DMS53 treated with DMSO at 0.1 percent for 48 hours (cell line): ENCODE measurements at regions not wholly inside any gene's neighbourhood (a gene's known extent, or its start where the extent isn't known, plus 50 kb on each side); places are given as distances from the start of the nearest gene placed in this dataset.

Experiments used
- DNase-seq: peaks from one replicate; lab custom pipeline; 2025; ENCODE audit not compliant: unreplicated experiment; lab: John Stamatoyannopoulos, UW

DNA sequence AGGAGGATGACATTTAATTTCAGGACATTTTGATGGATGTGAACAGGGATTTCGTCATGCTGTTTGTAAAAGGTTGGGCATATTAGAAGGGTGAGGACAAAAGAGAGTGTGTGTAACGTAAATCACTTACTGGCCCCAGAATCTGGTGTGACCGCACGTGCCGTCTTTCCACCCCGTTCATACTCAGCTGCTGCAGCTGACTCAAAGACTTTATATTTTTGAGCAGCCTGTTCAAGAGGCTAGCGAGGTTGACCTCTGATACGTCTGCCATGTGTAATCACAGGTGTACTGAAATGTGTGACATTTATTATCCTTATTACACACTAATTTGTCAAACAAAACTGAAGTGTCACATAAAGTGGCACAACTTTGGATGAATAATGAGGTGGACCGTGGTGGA, 66.5 kb upstream of the ERRFI1 start:
- DNase-seq, result no peak

DNA sequence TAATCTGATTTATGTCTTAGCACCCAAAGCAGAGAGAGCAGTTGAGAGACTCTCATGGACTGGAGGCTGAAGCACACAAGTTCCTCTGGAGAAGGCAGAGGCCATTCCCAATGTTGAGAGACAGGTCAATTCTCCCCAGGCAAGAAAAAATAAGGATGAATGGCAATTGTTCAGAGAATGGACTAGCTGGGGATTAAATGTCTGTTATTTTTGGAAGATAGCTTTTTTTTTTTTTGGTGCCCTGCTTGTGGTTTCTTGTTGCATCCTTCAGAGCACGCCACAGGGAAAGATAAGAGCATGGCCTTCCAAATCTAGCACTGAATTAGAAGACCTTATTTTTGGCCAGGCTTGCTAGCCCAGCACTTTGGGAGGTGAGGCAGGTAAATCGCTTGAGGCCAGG, 65.6 kb upstream of the ERRFI1 start:
- DNase-seq, result no peak

DNA sequence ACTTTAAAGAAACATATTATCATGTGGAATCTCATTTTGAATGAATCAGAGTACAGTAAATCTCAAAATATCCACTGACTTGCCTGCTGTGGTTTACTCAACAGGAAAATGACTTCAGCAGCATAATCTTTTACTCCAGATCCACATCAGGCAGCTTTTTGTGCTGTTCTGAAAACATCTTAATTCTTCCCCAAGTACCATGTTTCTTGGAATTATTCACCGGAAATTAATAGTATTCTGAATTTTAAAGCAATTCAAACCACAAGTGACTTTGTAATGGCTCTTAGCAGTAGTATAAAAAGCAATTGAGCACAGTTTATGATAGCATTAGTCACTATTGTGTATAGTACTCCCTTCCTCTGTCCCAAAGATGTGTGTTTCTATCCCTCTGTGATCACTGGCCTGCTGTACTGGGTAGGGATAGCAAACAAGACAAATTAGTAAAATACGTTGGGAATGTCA, 64.2 kb upstream of the ERRFI1 start:
- DNase-seq, result no peak

DNA sequence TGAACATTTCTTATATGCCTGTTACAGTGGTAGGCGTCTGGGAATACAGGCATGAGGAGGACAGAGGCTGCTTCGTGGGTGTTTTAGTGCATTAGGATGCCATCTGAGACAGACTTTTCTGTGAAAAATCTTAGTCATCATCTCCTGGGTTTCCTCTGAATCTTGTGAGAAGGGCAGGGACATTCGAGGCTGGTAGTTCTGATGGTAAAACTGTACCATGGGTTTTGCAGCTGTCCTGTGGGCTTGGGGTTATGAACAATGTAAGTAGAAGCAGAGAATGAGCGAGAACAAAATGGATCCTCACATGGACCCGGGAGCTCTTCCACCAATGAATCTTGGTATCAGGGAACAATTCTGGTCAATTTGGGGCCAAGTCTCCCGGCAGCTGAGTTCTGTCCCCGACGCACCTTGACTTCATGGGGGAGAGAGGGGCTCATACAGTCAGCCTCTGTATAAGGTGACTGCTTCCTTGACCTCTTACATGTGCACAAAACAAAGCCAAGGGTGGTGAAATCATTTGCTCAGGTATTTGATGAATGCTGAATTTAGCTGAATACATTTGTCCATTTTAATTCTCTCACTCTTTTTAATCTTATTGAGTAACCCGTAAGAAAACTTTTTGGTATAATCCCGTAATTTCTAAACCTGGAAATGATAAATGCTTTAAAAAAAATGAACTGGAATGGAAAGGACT, 63.6 kb upstream of the ERRFI1 start:
- DNase-seq, result no peak

DNA sequence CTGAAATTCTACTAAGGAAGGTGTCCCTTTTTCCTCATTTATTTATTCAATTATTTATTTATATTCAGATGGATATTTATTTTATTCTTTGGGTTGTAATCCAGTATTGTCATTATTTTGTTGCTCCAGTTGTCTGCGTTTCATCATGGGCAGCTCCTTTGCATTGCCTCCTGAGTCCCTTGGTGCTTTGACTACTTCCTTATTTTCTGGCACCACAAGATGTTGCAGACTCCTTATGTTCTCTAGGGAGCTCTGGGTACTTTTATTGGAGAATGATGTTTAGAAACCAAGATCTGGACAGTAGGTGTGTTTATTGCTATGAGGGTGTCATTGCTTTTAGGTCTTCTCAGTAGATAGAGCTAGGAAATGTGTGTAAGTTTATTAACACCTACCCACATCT, 59.9 kb upstream of the ERRFI1 start:
- no peak for DNase-seq

DNA sequence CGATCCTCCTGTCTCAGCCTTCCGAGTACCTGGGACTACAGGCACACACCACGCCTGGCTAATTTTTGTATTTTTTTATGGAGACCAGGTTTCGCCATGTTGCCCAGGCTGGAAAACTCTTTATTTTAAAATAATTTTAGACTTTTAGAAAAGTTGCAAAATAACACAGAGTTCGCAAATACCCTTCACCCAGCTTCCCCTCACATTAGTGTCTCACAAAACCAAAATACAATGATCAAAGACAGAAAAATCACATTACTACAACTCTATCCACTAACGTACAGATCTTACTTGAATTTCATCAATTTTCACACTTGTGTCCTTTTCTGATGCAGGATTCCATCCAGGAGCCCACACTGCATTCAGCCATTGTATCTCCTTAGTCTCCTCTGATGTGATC, 58.8 kb upstream of the ERRFI1 start:
- DNase-seq, result no peak

DNA sequence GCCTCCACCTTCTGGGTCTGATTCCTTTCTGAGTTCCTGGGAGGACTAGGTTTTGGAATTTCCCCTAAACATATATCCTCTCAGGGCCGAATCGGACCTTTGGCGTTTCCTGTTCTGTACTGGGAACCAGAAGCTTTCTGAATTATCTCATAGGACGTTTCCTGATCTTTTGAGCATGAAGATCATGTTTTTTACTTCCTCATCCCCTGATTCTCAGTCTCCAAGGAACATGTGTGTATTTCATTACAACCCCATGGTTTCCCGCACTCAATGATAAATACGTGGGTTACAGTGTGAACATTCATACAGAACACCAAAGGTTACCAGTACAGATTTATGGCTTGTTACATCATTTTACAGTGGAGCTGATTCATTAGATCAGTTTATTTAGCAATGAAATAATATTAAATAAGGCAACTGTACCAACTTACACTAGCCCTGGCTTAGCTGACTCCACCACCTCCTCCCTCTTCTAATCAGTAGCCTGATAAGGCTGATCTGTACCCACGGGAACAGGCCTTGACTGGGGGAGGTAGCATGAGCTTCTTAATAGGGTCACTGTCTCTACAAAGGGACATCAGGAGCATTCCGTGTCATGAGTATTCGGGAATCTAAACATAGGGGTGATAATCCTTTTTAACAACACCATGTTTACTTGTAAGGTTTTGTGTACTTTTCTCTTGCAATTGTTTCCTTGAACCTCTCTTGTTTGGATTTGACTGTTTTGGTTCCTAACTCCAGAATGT, 57.8 kb upstream of the ERRFI1 start:
- peak; percentile 38 for DNase-seq

DNA sequence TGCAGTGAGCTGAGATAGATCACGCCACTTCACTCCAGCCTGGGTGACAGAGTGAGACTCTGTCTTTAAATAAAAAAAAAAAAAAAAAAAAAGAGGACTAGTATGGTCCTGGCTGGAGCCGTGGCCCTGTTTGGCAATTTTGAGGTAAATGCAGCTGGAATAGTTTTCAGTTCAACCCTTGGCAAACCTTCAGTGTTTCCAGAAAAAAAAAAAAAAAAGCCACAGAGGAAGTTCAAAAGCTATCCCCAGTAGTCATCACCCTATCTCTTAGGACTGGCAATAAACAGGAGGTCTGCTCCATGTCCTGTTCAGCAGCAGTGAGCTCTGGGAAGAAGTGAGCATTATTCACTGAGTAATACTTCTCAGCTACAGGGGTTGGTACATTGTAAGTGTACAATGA, 56.8 kb upstream of the ERRFI1 start:
- no peak for DNase-seq

DNA sequence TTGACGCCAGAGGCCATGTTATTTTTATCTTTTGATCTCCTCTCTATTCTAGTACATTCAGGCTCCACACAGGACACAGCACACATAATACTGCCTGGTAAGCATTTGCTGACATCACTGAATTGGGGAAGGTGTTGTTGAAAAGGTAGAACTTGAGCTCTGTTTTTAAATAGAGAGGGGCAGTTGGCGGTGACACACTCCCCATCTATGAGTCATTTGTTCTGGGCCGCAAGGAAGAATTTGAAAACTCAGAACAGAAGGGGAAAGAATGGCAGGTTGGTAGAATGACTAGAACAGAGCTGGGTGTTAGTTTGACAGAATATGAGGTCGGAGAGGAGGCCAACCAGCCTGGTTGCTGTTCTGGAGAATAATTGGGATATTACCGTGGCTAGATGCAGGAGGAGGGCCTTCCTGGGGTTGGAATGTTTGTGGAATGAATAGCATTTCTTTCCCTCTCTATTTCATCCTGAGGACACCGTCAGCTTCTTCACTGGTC, 52.1 kb upstream of the ERRFI1 start:
- DNase-seq, result no peak

DNA sequence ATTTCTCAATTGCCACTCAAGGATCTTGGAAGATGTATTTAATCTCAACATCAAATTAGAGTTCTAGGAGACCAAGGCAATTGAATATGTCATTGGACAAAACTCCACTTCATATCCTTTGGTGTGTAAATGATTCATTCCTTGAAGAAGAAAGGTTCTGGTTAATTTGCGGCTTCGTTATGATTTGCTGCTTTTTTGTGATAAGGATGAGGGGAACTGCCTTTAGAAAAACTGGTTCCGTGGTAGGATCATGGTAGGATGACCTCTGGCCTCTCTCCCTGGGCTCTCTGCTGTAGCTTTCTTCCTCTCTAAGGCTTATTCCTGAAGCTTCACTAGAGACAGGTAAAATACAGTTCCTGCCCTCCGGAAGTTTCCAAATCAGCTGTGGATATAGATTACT, 51.5 kb upstream of the ERRFI1 start:
- no peak for DNase-seq

DNA sequence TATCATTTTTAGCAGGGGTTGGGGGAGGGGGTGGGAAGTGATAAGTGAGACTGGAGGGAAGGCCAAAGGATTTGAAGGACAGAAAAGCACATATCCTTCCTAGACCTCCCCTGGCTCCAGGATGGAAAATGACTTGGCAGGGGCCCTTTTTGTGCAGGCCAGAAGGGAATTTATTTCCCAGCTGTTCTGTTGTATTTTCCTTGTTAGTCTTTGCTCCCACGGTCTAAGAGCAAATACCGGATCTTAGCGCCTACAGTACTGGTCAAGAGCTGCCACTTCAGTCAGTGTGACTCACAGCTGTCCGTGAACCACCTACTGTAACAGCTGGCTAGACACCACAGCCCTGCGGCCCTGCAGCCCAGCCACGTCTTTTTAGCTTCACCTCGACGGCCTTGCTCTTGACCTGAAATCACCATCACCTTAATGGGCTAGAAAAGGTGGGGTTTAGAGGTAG, 51.0 kb upstream of the ERRFI1 start:
- DNase-seq, result peak; percentile 93

DNA sequence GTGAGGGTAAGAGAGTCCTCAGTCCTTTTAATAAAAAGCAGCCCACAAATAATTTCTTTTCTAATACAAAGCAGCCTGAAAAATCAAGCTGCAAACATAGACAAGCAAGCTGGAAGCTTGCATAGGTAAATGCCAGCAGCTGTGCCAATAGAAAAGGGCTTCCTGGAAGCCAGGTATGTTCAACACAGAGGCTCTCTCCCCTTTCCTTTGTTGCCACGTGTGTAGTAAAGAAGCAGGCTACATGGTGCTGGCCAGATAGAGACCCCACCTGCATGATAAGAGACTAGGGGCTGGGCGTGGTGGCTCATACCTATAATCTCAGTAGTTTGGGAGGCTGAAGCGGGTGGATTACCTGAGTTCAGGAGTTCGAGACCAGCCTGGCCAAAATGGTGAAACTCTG, 50.1 kb upstream of the ERRFI1 start:
- peak; percentile 48 for DNase-seq
